Naive thymus-derived CD4-positive, alpha-beta T cell (primary cell): ENCODE measurements at regions not wholly inside any gene's neighbourhood (a gene's known extent, or its start where the extent isn't known, plus 50 kb on each side); places are given as distances from the start of the nearest gene placed in this dataset.

Experiments used
- ATAC-seq: fragments of 150-1000 bp; cut with Tn5 transposase; 2 replicates; pipeline ENCODE4 v1.10.0; 2021; ENCODE audit warnings: mild to moderate bottlenecking, moderate library complexity
- CTCF ChIA-PET: fragments of 350-600 bp; sonication (Branson Sonifier 250); formaldehyde crosslinking; loops from one replicate; lab custom pipeline; 2021; ENCODE audit warnings: antibody characterized with exemption; lab: Charles Lee
- POLR2A ChIA-PET: fragments of 350-600 bp; sonication (Branson Sonifier 250); formaldehyde crosslinking; loops from one replicate; lab custom pipeline; 2021; ENCODE audit warnings: antibody characterized with exemption, inconsistent platforms; lab: Charles Lee
- DNase-seq, 9 donors: peaks; one replicate each; pipeline versions ENCODE4 v3.0.0 to v3.0.0-alpha.2; 2020 to 2022; ENCODE audit warnings: mixed read lengths in 1 of 9
- H3K27ac ChIP-seq: one replicate; pipeline ENCODE4 v1.7.0; 2013; ENCODE audit warnings: mild to moderate bottlenecking, low read depth, low read length, moderate library complexity
- H3K27me3 ChIP-seq, 2 donors: one replicate each; pipeline ENCODE4 v1.7.0; 2013; ENCODE audit warnings: low read length in 2 of 2, mild to moderate bottlenecking in 2 of 2, moderate library complexity in 2 of 2; ENCODE audit not compliant: control insufficient read depth in 2 of 2, insufficient read depth in 2 of 2
- H3K36me3 ChIP-seq, 3 experiments: 1 replicate in 2 of 3; 2 replicates in 1 of 3; pipeline ENCODE4 v1.7.0; 2013; ENCODE audit warnings: low read length in 3 of 3, mild to moderate bottlenecking in 3 of 3, moderate library complexity in 1 of 3; ENCODE audit not compliant: insufficient read depth in 3 of 3, control insufficient read depth in 2 of 3
- H3K4me1 ChIP-seq, 2 donors: one replicate each; pipeline ENCODE4 v1.7.0; 2013; ENCODE audit warnings: low read length in 2 of 2, mild to moderate bottlenecking in 2 of 2, moderate library complexity in 1 of 2; ENCODE audit not compliant: control insufficient read depth in 2 of 2, insufficient read depth in 2 of 2
- H3K4me3 ChIP-seq: 2 replicates; pipeline ENCODE4 v1.7.0; 2013; ENCODE audit warnings: mild to moderate bottlenecking, low read length
- H3K9me3 ChIP-seq, 3 experiments: 1 replicate in 2 of 3; 2 replicates in 1 of 3; pipeline ENCODE4 v1.7.0; 2013; ENCODE audit warnings: low read length in 3 of 3; ENCODE audit not compliant: control insufficient read depth in 2 of 3
- H3K27ac Mint-ChIP-seq, 9 donors: one replicate each; pipeline ENCODE4 v1.8.0; 2020 to 2022; ENCODE audit warnings: mixed read lengths in 9 of 9, mild to moderate bottlenecking in 8 of 9, moderate library complexity in 5 of 9, inconsistent platforms in 2 of 9
- H3K27me3 Mint-ChIP-seq, 5 donors: one replicate each; pipeline ENCODE4 v1.8.0; 2021 to 2022; ENCODE audit warnings: mixed read lengths in 5 of 5, mild to moderate bottlenecking in 1 of 5
- H3K36me3 Mint-ChIP-seq, 5 donors: one replicate each; pipeline ENCODE4 v1.8.0; 2020 to 2022; ENCODE audit warnings: mixed read lengths in 5 of 5, mild to moderate bottlenecking in 3 of 5, inconsistent platforms in 1 of 5
- H3K4me1 Mint-ChIP-seq, 7 donors: one replicate each; pipeline ENCODE4 v1.8.0; 2020 to 2022; ENCODE audit warnings: mixed read lengths in 7 of 7, mild to moderate bottlenecking in 3 of 7, inconsistent platforms in 1 of 7
- H3K4me3 Mint-ChIP-seq, 10 donors: one replicate each; pipeline ENCODE4 v1.8.0; 2020 to 2022; ENCODE audit warnings: mild to moderate bottlenecking in 10 of 10, mixed read lengths in 10 of 10, moderate library complexity in 6 of 10, inconsistent platforms in 2 of 10
- H3K9me3 Mint-ChIP-seq, 11 donors: one replicate each; pipeline ENCODE4 v1.8.0; 2020 to 2022; ENCODE audit warnings: mixed read lengths in 11 of 11, mild to moderate bottlenecking in 4 of 11, inconsistent platforms in 1 of 11, moderate library complexity in 1 of 11
- intact Hi-C, 2 donors: fragments of 100-400 bp; cut with micrococcal nuclease; formaldehyde crosslinking; loops; one replicate each; pipeline ENCODE4 v1.15.1; 2023

- peaks cover 0 to 7% (median 0%) of the 10 kb centered on the region in 5 donors for H3K27me3 Mint-ChIP-seq
- POLR2A ChIA-PET: no interaction called here
- DNase-seq (no peak), ATAC-seq (no peak)
- peaks cover 0 to 3% (median 0%) of the 10 kb centered on the region in 5 donors for H3K36me3 Mint-ChIP-seq
- peaks cover 0 to 28% (median 10%) of the 10 kb centered on the region in 11 donors for H3K9me3 Mint-ChIP-seq
- H3K4me3 Mint-ChIP-seq: no peak overlapping the region
- no peaks in the 10 kb centered on the region for H3K4me1 Mint-ChIP-seq
- no peak overlapping the region for H3K27ac ChIP-seq
- no peak overlapping the region for H3K4me3 ChIP-seq
- no peaks in the 10 kb centered on the region for H3K4me1 ChIP-seq
- intact Hi-C loops: no loop called here
- no peak overlapping the region for H3K27ac Mint-ChIP-seq
- no peaks in the 10 kb centered on the region for H3K9me3 ChIP-seq
- no peaks in the 10 kb centered on the region for H3K27me3 ChIP-seq
- H3K36me3 ChIP-seq: no peaks in the 10 kb centered on the region
- CTCF ChIA-PET: no interaction called here
Observed at GRCh38 chr20:16947479-16947878, 199.3 kb downstream of the OTOR start.

- H3K27ac Mint-ChIP-seq: no peak overlapping the region
- peaks cover 0 to 7% (median 0%) of the 10 kb centered on the region in 5 donors for H3K27me3 Mint-ChIP-seq
- no peaks in the 10 kb centered on the region for H3K36me3 ChIP-seq
- H3K27ac ChIP-seq: no peak overlapping the region
- intact Hi-C loops: no loop called here
- H3K36me3 Mint-ChIP-seq: no peaks in the 10 kb centered on the region
- ChIA-PET CTCF (no interaction called here), POLR2A (no interaction called here)
- H3K4me1 Mint-ChIP-seq: no peaks in the 10 kb centered on the region
- H3K9me3 ChIP-seq: no peaks in the 10 kb centered on the region
- no peak for ATAC-seq
- peaks cover 0 to 28% (median 6%) of the 10 kb centered on the region in 11 donors for H3K9me3 Mint-ChIP-seq
- H3K4me3 Mint-ChIP-seq: no peak overlapping the region
- no peak overlapping the region for H3K4me3 ChIP-seq
- DNase-seq: no peak
- no peaks in the 10 kb centered on the region for H3K27me3 ChIP-seq
- H3K4me1 ChIP-seq: no peaks in the 10 kb centered on the region
Observed at GRCh38 chr20:16951876-16952275, 203.7 kb downstream of the OTOR start.

- intact Hi-C loops: no loop called here
- H3K27ac Mint-ChIP-seq: no peak overlapping the region
- CTCF ChIA-PET: no interaction called here
- ATAC-seq (no peak), DNase-seq (no peak)
- peaks cover 0 to 25% (median 6%) of the 10 kb centered on the region in 11 donors for H3K9me3 Mint-ChIP-seq
- Histone ChIP-seq H3K4me1 (no peaks in the 10 kb centered on the region), H3K27ac (no peak overlapping the region), H3K36me3 (no peaks in the 10 kb centered on the region), H3K9me3 (no peaks in the 10 kb centered on the region), H3K4me3 (no peak overlapping the region), H3K27me3 (no peaks in the 10 kb centered on the region)
- H3K4me1 Mint-ChIP-seq: no peaks in the 10 kb centered on the region
- no peaks in the 10 kb centered on the region for H3K36me3 Mint-ChIP-seq
- H3K27me3 Mint-ChIP-seq: peaks cover 0 to 7% (median 0%) of the 10 kb centered on the region in 5 donors
- no peak overlapping the region for H3K4me3 Mint-ChIP-seq
- POLR2A ChIA-PET: no interaction called here
Observed at GRCh38 chr20:16952965-16953364, 204.8 kb downstream of the OTOR start.

- no peak overlapping the region for H3K4me3 ChIP-seq
- DNase-seq: no peak
- CTCF ChIA-PET: no interaction called here
- ATAC-seq: no peak
- no peaks in the 10 kb centered on the region for H3K4me1 Mint-ChIP-seq
- POLR2A ChIA-PET: no interaction called here
- peaks cover 0 to 7% (median 0%) of the 10 kb centered on the region in 5 donors for H3K27me3 Mint-ChIP-seq
- no peak overlapping the region for H3K4me3 Mint-ChIP-seq
- no peaks in the 10 kb centered on the region for H3K36me3 ChIP-seq
- peaks cover 0 to 25% (median 6%) of the 10 kb centered on the region in 11 donors for H3K9me3 Mint-ChIP-seq
- intact Hi-C loops: no loop called here
- H3K9me3 ChIP-seq: no peaks in the 10 kb centered on the region
- H3K27me3 ChIP-seq: no peaks in the 10 kb centered on the region
- H3K27ac Mint-ChIP-seq: no peak overlapping the region
- H3K36me3 Mint-ChIP-seq: no peaks in the 10 kb centered on the region
- no peaks in the 10 kb centered on the region for H3K4me1 ChIP-seq
- no peak overlapping the region for H3K27ac ChIP-seq
Observed at GRCh38 chr20:16953858-16954257, 205.7 kb downstream of the OTOR start.

GRCh38 chr20:16955462-16955861 is 207.3 kb downstream of the OTOR start:
- DNase-seq (no peak), ATAC-seq (no peak)
- no peak overlapping the region for H3K27ac Mint-ChIP-seq
- intact Hi-C loops: no loop called here
- H3K4me3 ChIP-seq: no peak overlapping the region
- H3K36me3 ChIP-seq: no peaks in the 10 kb centered on the region
- H3K9me3 ChIP-seq: no peaks in the 10 kb centered on the region
- H3K4me3 Mint-ChIP-seq: no peak overlapping the region
- H3K9me3 Mint-ChIP-seq: peaks cover 0 to 17% (median 6%) of the 10 kb centered on the region in 11 donors
- no peaks in the 10 kb centered on the region for H3K4me1 ChIP-seq
- no peaks in the 10 kb centered on the region for H3K4me1 Mint-ChIP-seq
- no peak overlapping the region for H3K27ac ChIP-seq
- no peaks in the 10 kb centered on the region for H3K27me3 ChIP-seq
- H3K27me3 Mint-ChIP-seq: peaks cover 0 to 4% (median 0%) of the 10 kb centered on the region in 5 donors
- ChIA-PET POLR2A (no interaction called here), CTCF (no interaction called here)
- H3K36me3 Mint-ChIP-seq: no peaks in the 10 kb centered on the region

GRCh38 chr20:16955971-16956370 is 207.8 kb downstream of the OTOR start:
- H3K27ac Mint-ChIP-seq: no peak overlapping the region
- H3K27ac ChIP-seq: no peak overlapping the region
- H3K9me3 ChIP-seq: peaks cover 0 to 3% (median 0%) of the 10 kb centered on the region in 3 experiments
- no peaks in the 10 kb centered on the region for H3K4me1 Mint-ChIP-seq
- no peaks in the 10 kb centered on the region for H3K27me3 ChIP-seq
- H3K4me3 ChIP-seq: no peak overlapping the region
- no peaks in the 10 kb centered on the region for H3K36me3 ChIP-seq
- H3K9me3 Mint-ChIP-seq: peaks cover 0 to 14% (median 5%) of the 10 kb centered on the region in 11 donors
- no peak for DNase-seq
- H3K4me1 ChIP-seq: no peaks in the 10 kb centered on the region
- no peaks in the 10 kb centered on the region for H3K27me3 Mint-ChIP-seq
- no peak for ATAC-seq
- ChIA-PET CTCF (no interaction called here), POLR2A (no interaction called here)
- no peak overlapping the region for H3K4me3 Mint-ChIP-seq
- H3K36me3 Mint-ChIP-seq: no peaks in the 10 kb centered on the region
- intact Hi-C loops: no loop called here

- DNase-seq (no peak), ATAC-seq (no peak)
- Histone ChIP-seq H3K27me3 (no peaks in the 10 kb centered on the region), H3K27ac (no peak overlapping the region), H3K4me1 (no peaks in the 10 kb centered on the region), H3K36me3 (no peaks in the 10 kb centered on the region), H3K9me3 (peaks cover 0 to 5% (median 0%) of the 10 kb centered on the region in 3 experiments), H3K4me3 (no peak overlapping the region)
- H3K36me3 Mint-ChIP-seq: no peaks in the 10 kb centered on the region
- intact Hi-C loops: no loop called here
- H3K4me3 Mint-ChIP-seq: no peak overlapping the region
- H3K27me3 Mint-ChIP-seq: no peaks in the 10 kb centered on the region
- peaks cover 0 to 16% (median 4%) of the 10 kb centered on the region in 11 donors for H3K9me3 Mint-ChIP-seq
- H3K4me1 Mint-ChIP-seq: no peaks in the 10 kb centered on the region
- H3K27ac Mint-ChIP-seq: no peak overlapping the region
- POLR2A ChIA-PET: no interaction called here
- CTCF ChIA-PET: no interaction called here
Observed at GRCh38 chr20:16965401-16965800, 217.2 kb downstream of the OTOR start.
